ENCODE measurements at regions not wholly inside any gene's neighbourhood (a gene's known extent, or its start where the extent isn't known, plus 50 kb on each side); places are given as distances from the start of the nearest gene placed in this dataset.
A peak's percentile ranks its signal among the peaks of the same experiment; 100 is the strongest.
"Not testable (repeated sequence)": the region's sequence is repeated elsewhere in the genome, so short reads cannot be mapped to it uniquely, and the experiment has no call there.

- not testable (repeated sequence) for ATAC-seq (replicated peaks in 1 of 2); H3K9me3 Mint-ChIP-seq; H3K27ac Mint-ChIP-seq; H3K36me3 Mint-ChIP-seq (ENCODE audit: insufficient read depth in 2 of 2); DNase-seq; H3K4me3 Mint-ChIP-seq; H3K27me3 Mint-ChIP-seq (ENCODE audit: low read depth); H3K4me1 Mint-ChIP-seq (ENCODE audit: low read depth)
These were observed 299.1 kb upstream of the ZNF658 start for GRCh38 chr9:66601472-66601871.

GRCh38 chr9:66631521-66632046 lies 268.9 kb upstream of the ZNF658 start:
- not testable (repeated sequence) for H3K27ac Mint-ChIP-seq; DNase-seq; H3K4me1 Mint-ChIP-seq (ENCODE audit: low read depth); ATAC-seq (replicated peaks in 1 of 2); H3K27me3 Mint-ChIP-seq (ENCODE audit: low read depth); H3K9me3 Mint-ChIP-seq; H3K4me3 Mint-ChIP-seq; H3K36me3 Mint-ChIP-seq (ENCODE audit: insufficient read depth in 2 of 2)

DNA sequence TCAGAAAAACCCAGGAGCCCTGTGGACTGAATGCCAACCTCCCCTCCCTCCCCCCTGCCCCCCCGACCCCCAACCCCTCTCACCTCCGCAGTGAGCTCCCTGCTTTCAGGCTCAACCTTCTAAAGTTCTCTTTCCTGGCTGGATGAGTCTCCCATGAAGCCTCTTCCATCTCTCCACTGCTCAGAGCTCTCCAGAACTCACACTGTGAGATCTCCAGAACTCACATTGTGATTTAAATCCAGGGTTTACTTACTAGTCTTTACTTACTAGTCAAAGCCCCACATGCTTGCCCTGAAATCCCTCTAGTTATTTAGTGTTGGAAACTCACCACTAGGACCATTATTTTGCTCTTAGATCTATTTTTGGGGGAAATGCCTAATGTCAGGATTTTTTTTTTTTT lies 252.8 kb upstream of the ZNF658 start:
- DNase-seq; H3K4me3 Mint-ChIP-seq; H3K9me3 Mint-ChIP-seq; H3K27ac Mint-ChIP-seq; H3K27me3 Mint-ChIP-seq (ENCODE audit: low read depth); ATAC-seq (replicated peaks in 1 of 2); H3K36me3 Mint-ChIP-seq (ENCODE audit: insufficient read depth in 2 of 2); H3K4me1 Mint-ChIP-seq (ENCODE audit: low read depth): not testable (repeated sequence)

DNA sequence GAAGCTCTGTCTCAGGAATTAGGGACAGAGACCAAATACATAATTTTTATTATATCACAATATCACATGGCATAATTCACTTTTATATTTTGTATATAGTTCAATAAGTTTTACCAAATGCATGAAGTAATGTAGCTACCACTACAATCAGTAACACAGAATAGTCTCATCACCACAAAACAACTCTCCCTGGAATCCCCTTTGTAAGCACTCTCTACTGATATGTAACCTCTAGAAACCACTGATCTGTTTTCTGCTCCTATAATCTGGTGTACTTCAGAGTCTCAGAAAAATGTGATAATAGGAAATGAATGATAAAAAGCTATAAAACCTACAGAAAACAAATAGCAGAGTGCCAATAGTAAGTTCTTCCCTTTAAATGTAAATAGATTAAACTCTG lies 210.3 kb upstream of the ZNF658 start:
- H3K27me3 Mint-ChIP-seq (ENCODE audit: low read depth); H3K4me1 Mint-ChIP-seq (ENCODE audit: low read depth); H3K27ac Mint-ChIP-seq; DNase-seq; ATAC-seq (replicated peaks in 1 of 2); H3K36me3 Mint-ChIP-seq (ENCODE audit: insufficient read depth in 2 of 2); H3K9me3 Mint-ChIP-seq; H3K4me3 Mint-ChIP-seq: not testable (repeated sequence)

DNA sequence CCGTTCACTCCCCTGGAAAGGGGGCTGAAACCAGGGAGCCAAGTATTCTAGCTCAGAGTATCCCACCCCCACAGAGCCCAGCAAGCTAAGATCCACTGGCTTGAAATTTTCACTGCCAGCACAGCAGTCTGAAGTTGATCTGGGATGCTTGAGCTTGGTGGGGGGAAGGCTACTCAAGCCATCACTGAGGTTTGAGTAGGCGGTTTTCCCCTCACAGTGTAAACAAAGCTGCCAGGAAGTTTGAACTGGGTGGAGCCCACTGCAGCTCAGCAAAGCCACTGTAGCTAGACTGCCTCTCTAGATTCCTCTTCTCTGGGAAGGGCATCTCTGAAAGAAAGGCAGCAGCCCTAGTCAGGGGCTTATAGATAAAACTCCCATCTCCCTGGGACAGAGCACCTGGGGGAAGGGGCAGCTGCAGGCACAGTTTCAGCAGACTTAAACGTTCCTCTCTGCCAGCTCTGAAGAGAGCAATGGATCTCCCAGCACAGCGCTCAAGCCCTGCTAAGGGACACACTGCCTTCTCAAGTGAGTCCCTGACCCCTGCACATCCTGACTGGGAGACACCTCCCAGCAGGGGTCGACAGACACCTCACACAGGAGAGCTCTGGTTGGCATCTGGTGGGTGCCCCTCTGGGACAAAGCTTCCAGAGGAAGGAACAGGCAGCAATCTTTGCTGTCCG lies 204.8 kb upstream of the ZNF658 start:
- peak; percentile 49 to 76 for ATAC-seq (replicated peaks in 1 of 2)

GRCh38 chr9:66697343-66698065 lies 203.0 kb upstream of the ZNF658 start:
- not testable (repeated sequence) for H3K9me3 Mint-ChIP-seq; H3K36me3 Mint-ChIP-seq (ENCODE audit: insufficient read depth in 2 of 2); DNase-seq; H3K4me1 Mint-ChIP-seq (ENCODE audit: low read depth); H3K4me3 Mint-ChIP-seq; H3K27ac Mint-ChIP-seq; H3K27me3 Mint-ChIP-seq (ENCODE audit: low read depth)
- ATAC-seq (replicated peaks in 1 of 2) = peak in 1 of 2 donors; percentile 19

More for the DNA sequence above, 204.8 kb upstream of the ZNF658 start:
- H3K4me3 Mint-ChIP-seq; H3K9me3 Mint-ChIP-seq; H3K27me3 Mint-ChIP-seq (ENCODE audit: low read depth); DNase-seq; H3K27ac Mint-ChIP-seq; H3K4me1 Mint-ChIP-seq (ENCODE audit: low read depth); H3K36me3 Mint-ChIP-seq (ENCODE audit: insufficient read depth in 2 of 2): not testable (repeated sequence)

DNA sequence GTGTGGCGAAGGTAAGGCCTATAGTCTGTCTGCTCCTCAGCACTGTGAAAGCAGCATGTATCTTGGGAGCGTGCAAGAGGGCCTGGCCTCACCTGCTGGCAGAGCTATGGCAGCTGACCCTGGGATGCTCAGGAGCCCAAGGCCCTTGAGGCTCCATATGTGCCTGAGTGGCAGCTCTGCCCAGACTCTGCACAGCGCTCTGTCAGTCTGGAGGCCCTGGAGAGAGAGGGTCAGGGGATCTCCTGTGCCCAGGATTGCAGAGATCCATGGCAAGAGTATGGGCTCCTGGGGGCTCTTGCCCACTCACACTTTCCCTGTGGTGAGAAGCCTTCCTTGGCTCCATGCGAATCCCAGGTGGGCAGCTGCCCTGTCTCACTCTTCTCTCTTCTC lies 202.5 kb upstream of the ZNF658 start:
- ATAC-seq (replicated peaks in 1 of 2) = peak in 1 of 2 donors; percentile 14
- DNase-seq; H3K4me3 Mint-ChIP-seq; H3K27me3 Mint-ChIP-seq (ENCODE audit: low read depth); H3K9me3 Mint-ChIP-seq; H3K36me3 Mint-ChIP-seq (ENCODE audit: insufficient read depth in 2 of 2); H3K27ac Mint-ChIP-seq; H3K4me1 Mint-ChIP-seq (ENCODE audit: low read depth): not testable (repeated sequence)

GRCh38 chr9:66701411-66702377 lies 198.8 kb upstream of the ZNF658 start:
- H3K9me3 Mint-ChIP-seq; H3K27me3 Mint-ChIP-seq (ENCODE audit: low read depth); H3K4me3 Mint-ChIP-seq; H3K36me3 Mint-ChIP-seq (ENCODE audit: insufficient read depth in 2 of 2); DNase-seq; H3K4me1 Mint-ChIP-seq (ENCODE audit: low read depth); H3K27ac Mint-ChIP-seq: not testable (repeated sequence)
- peak; percentile 25 to 52 for ATAC-seq (replicated peaks in 1 of 2)

DNA sequence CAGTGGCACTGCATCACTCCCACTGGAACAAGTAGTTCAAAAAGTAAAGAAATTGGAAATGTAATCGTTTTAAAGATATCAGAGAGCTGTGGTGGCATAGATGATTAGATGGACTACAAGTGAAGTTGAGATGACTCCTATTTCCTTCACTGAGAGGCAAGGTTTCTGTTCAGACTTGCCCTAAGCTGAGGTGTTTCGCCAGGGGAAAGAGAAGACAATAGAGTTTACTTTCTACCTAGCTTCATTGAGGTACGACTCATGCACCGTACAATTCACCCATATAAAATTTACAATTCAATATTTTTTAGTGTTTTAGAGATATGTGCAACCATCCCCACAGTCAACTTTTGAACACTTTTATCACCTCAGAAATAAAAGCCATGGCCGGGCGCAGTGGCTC lies 189.0 kb upstream of the ZNF658 start:
- ATAC-seq (replicated peaks in 1 of 2); H3K4me3 Mint-ChIP-seq; H3K27me3 Mint-ChIP-seq (ENCODE audit: low read depth); DNase-seq; H3K36me3 Mint-ChIP-seq (ENCODE audit: insufficient read depth in 2 of 2); H3K27ac Mint-ChIP-seq; H3K4me1 Mint-ChIP-seq (ENCODE audit: low read depth); H3K9me3 Mint-ChIP-seq: not testable (repeated sequence)

DNA sequence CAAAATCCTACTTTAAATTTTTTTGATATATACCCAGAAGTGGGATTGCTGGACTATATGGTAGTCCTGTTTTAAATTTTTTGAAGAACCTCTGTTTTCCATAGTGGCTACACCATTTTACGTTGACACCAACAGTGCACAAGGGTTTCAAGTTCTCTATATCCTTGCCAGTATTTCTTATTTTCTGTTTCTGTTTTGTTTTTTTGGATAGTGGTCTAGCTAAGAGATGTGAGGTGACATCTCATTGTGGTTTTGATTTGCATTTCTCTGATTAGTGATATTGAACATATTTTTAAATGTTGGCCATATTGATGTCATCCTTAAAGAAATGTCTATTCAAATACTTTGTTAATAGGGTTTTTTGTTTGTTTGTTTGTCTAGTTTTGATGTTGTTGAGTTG lies 187.7 kb upstream of the ZNF658 start:
- H3K4me3 Mint-ChIP-seq; H3K9me3 Mint-ChIP-seq; DNase-seq; ATAC-seq (replicated peaks in 1 of 2); H3K4me1 Mint-ChIP-seq (ENCODE audit: low read depth); H3K27ac Mint-ChIP-seq; H3K27me3 Mint-ChIP-seq (ENCODE audit: low read depth); H3K36me3 Mint-ChIP-seq (ENCODE audit: insufficient read depth in 2 of 2): not testable (repeated sequence)

DNA sequence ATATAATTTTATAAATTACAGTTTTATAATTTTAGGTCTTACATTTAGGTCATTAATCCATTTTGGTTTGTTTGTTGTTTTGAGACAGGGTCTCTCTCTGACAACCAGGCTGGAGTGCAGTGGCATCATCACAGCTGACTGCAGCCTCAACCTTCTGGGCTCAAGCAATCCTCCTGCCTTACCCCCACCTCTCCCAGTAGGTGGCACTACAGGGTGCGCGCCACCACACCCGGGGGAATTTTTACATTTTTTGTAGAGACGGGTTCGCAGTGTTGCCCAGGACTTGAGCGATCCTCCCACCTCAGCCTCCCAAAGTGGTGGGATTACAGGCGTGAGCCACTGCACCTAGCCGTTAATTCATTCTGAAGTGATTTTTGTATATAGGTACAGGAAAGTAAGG lies 187.0 kb upstream of the ZNF658 start:
- not testable (repeated sequence) for H3K27ac Mint-ChIP-seq; H3K27me3 Mint-ChIP-seq (ENCODE audit: low read depth); DNase-seq; H3K4me3 Mint-ChIP-seq; H3K4me1 Mint-ChIP-seq (ENCODE audit: low read depth); H3K36me3 Mint-ChIP-seq (ENCODE audit: insufficient read depth in 2 of 2); H3K9me3 Mint-ChIP-seq
- peak in 1 of 2 donors; percentile 34 for ATAC-seq (replicated peaks in 1 of 2)

DNA sequence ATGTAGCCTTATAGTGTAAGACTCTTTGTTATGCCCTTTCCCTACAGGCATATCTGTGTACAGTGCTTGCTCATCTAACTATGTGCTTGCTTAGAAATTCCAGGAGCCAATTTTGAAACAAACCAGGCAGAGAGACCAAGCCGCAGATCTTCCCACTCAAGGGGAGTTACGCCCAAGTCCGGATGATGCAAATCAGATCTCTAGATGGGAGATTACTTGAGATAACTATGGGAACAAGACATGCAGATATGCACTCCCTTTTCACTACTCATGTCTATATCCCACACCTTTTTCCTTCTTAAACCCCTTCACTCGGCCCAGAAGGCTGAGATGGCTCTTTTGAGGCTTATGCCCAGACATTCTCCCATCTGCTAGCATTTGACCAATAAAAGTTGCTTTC lies 179.7 kb upstream of the ZNF658 start:
- not testable (repeated sequence) for H3K4me1 Mint-ChIP-seq (ENCODE audit: low read depth); H3K27ac Mint-ChIP-seq; H3K9me3 Mint-ChIP-seq; H3K27me3 Mint-ChIP-seq (ENCODE audit: low read depth); ATAC-seq (replicated peaks in 1 of 2); H3K36me3 Mint-ChIP-seq (ENCODE audit: insufficient read depth in 2 of 2); DNase-seq; H3K4me3 Mint-ChIP-seq

GRCh38 chr9:66727540-66727939 lies 173.0 kb upstream of the ZNF658 start:
- not testable (repeated sequence) for DNase-seq; H3K27ac Mint-ChIP-seq; H3K27me3 Mint-ChIP-seq (ENCODE audit: low read depth); H3K36me3 Mint-ChIP-seq (ENCODE audit: insufficient read depth in 2 of 2); ATAC-seq (replicated peaks in 1 of 2); H3K4me3 Mint-ChIP-seq; H3K4me1 Mint-ChIP-seq (ENCODE audit: low read depth); H3K9me3 Mint-ChIP-seq

Data from activated T-cell treated with anti-CD3 and anti-CD28 coated beads, Interleukin-2, amount 50 U/mL, for 72 hours (primary cell).